ENCODE measurements at regions not wholly inside any gene's neighbourhood (a gene's known extent, or its start where the extent isn't known, plus 50 kb on each side); places are given as distances from the start of the nearest gene placed in this dataset.

- H3K27me3 Mint-ChIP-seq (ENCODE audit: low read depth), result peaks cover 26% of the 10 kb centered on the region
- no peaks in the 10 kb centered on the region for H3K36me3 Mint-ChIP-seq (ENCODE audit: low read depth)
- peak; percentile 38 for TF ChIP-seq CTCF (IDR thresholded peaks at IDR 0.05)
- no peaks in the 10 kb centered on the region for H3K4me1 Mint-ChIP-seq (ENCODE audit: low read depth)
- DNase-seq (ENCODE audit: low spot score), result no peak
- H3K4me3 Mint-ChIP-seq (ENCODE audit: unreplicated experiment), result no peak overlapping the region
- H3K9me3 Mint-ChIP-seq (ENCODE audit: low read depth), result no peaks in the 10 kb centered on the region
- no peak overlapping the region for H3K27ac Mint-ChIP-seq (ENCODE audit: unreplicated experiment)
Observed at GRCh38 chr1:110766336-110766647, 91.6 kb upstream of the KCNA3 start.

GRCh38 chr1:110765640-110766335, 91.0 kb upstream of the KCNA3 start:
- no peak for DNase-seq (ENCODE audit: low spot score)
- no peaks in the 10 kb centered on the region for H3K9me3 Mint-ChIP-seq (ENCODE audit: low read depth)
- H3K4me3 Mint-ChIP-seq (ENCODE audit: unreplicated experiment), result no peak overlapping the region
- peak; percentile 85 for TF ChIP-seq CTCF (IDR thresholded peaks at IDR 0.05)
- H3K27me3 Mint-ChIP-seq (ENCODE audit: low read depth), result peaks cover 26% of the 10 kb centered on the region
- H3K36me3 Mint-ChIP-seq (ENCODE audit: low read depth), result no peaks in the 10 kb centered on the region
- no peaks in the 10 kb centered on the region for H3K4me1 Mint-ChIP-seq (ENCODE audit: low read depth)
- H3K27ac Mint-ChIP-seq (ENCODE audit: unreplicated experiment), result no peak overlapping the region

GRCh38 chr1:110763149-110763548, 88.4 kb upstream of the KCNA3 start:
- Mint-ChIP-seq H3K36me3 (ENCODE audit: low read depth) (no peaks in the 10 kb centered on the region), H3K4me1 (ENCODE audit: low read depth) (no peaks in the 10 kb centered on the region), H3K27ac (ENCODE audit: unreplicated experiment) (no peak overlapping the region), H3K9me3 (ENCODE audit: low read depth) (no peaks in the 10 kb centered on the region), H3K4me3 (ENCODE audit: unreplicated experiment) (no peak overlapping the region), H3K27me3 (ENCODE audit: low read depth) (peaks cover 23% of the 10 kb centered on the region)
- DNase-seq (ENCODE audit: low spot score), result no peak
- no peak for TF ChIP-seq CTCF (IDR thresholded peaks at IDR 0.05)

GRCh38 chr1:110760321-110760720, 85.6 kb upstream of the KCNA3 start:
- no peaks in the 10 kb centered on the region for H3K4me1 Mint-ChIP-seq (ENCODE audit: low read depth)
- no peaks in the 10 kb centered on the region for H3K36me3 Mint-ChIP-seq (ENCODE audit: low read depth)
- H3K4me3 Mint-ChIP-seq (ENCODE audit: unreplicated experiment), result no peak overlapping the region
- H3K27ac Mint-ChIP-seq (ENCODE audit: unreplicated experiment), result no peak overlapping the region
- peaks cover 16% of the 10 kb centered on the region for H3K27me3 Mint-ChIP-seq (ENCODE audit: low read depth)
- TF ChIP-seq CTCF (IDR thresholded peaks at IDR 0.05), result no peak
- DNase-seq (ENCODE audit: low spot score), result no peak
- H3K9me3 Mint-ChIP-seq (ENCODE audit: low read depth), result no peaks in the 10 kb centered on the region

GRCh38 chr1:110756506-110756905, 81.8 kb upstream of the KCNA3 start:
- Mint-ChIP-seq H3K9me3 (ENCODE audit: low read depth) (no peaks in the 10 kb centered on the region), H3K27me3 (ENCODE audit: low read depth) (peaks cover 3% of the 10 kb centered on the region), H3K4me3 (ENCODE audit: unreplicated experiment) (no peak overlapping the region), H3K4me1 (ENCODE audit: low read depth) (no peaks in the 10 kb centered on the region), H3K36me3 (ENCODE audit: low read depth) (no peaks in the 10 kb centered on the region), H3K27ac (ENCODE audit: unreplicated experiment) (no peak overlapping the region)
- no peak for DNase-seq (ENCODE audit: low spot score)
- TF ChIP-seq CTCF (IDR thresholded peaks at IDR 0.05), result no peak

Data from chondrocyte (in vitro differentiated cells).